Neural cell (in vitro differentiated cells): ENCODE measurements at regions not wholly inside any gene's neighbourhood (a gene's known extent, or its start where the extent isn't known, plus 50 kb on each side); places are given as distances from the start of the nearest gene placed in this dataset.
A peak's percentile ranks its signal among the peaks of the same experiment; 100 is the strongest.

Experiments
- H2AFZ ChIP-seq: fragments of 200-600, 300-800 bp; sonication (generic), shearing (Covaris generic); 2 replicates; pipeline ENCODE4 v1.6.0; 2014; ENCODE audit warnings: low read depth, mild to moderate bottlenecking, antibody characterized with exemption, low read length, moderate library complexity
- H3F3A ChIP-seq: fragments of 200-600 bp; shearing (Covaris generic); 2 replicates; pipeline ENCODE4 v1.6.1; 2016; ENCODE audit warnings: mild to moderate bottlenecking, moderate library complexity, mixed read lengths, antibody characterized with exemption, low read length; ENCODE audit not compliant: insufficient read depth, poor library complexity, severe bottlenecking
- H3K27ac ChIP-seq: fragments of 200-600, 300-800 bp; sonication (generic), shearing (Covaris generic); 2 replicates; pipeline ENCODE4 v1.5.1; 2014; ENCODE audit warnings: mild to moderate bottlenecking, low read length, moderate library complexity
- H3K27me3 ChIP-seq: fragments of 300-800, 200-600 bp; sonication (generic), shearing (Covaris generic); 2 replicates; pipeline ENCODE4 v1.6.0; 2014; ENCODE audit warnings: mild to moderate bottlenecking, low read depth, low read length, moderate library complexity; ENCODE audit not compliant: insufficient read depth
- H3K36me3 ChIP-seq: fragments of 300-800, 200-600 bp; sonication (generic), shearing (Covaris generic); 2 replicates; pipeline ENCODE4 v1.5.1; 2014; ENCODE audit warnings: mild to moderate bottlenecking, antibody characterized with exemption, low read length, moderate library complexity; ENCODE audit not compliant: insufficient read depth
- H3K4me2 ChIP-seq: fragments of 300-800, 200-600 bp; sonication (generic), shearing (Covaris generic); 2 replicates; pipeline ENCODE4 v1.6.0; 2014; ENCODE audit warnings: mild to moderate bottlenecking, low read length
- H3K4me3 ChIP-seq: fragments of 300-800, 200-600 bp; sonication (generic), shearing (Covaris generic); 2 replicates; pipeline ENCODE4 v1.5.1; 2014; ENCODE audit warnings: mild to moderate bottlenecking, low read length, moderate library complexity
- H3K79me2 ChIP-seq: fragments of 200-600 bp; shearing (Covaris generic); replicated peaks from 2 replicates; pipeline ENCODE4 v1.6.0; 2014; ENCODE audit warnings: mild to moderate bottlenecking, low read length, moderate library complexity; ENCODE audit not compliant: insufficient read depth
- H3K9ac ChIP-seq: fragments of 300-800, 200-600 bp; sonication (generic), shearing (Covaris generic); 2 replicates; pipeline ENCODE4 v1.6.1; 2016; ENCODE audit warnings: mild to moderate bottlenecking, low read length, mixed read lengths
- H3K9me2 ChIP-seq: fragments of 200-600 bp; shearing (Covaris generic); 2 replicates; pipeline ENCODE4 v1.6.1; 2016; ENCODE audit warnings: mild to moderate bottlenecking, low read length, mixed read lengths; ENCODE audit not compliant: insufficient read depth
- H3K9me3 ChIP-seq: fragments of 200-600, 300-800 bp; sonication (generic), shearing (Covaris generic); 2 replicates; pipeline ENCODE4 v1.6.1; 2016; ENCODE audit warnings: mild to moderate bottlenecking, mixed run types, low read length, moderate library complexity, mixed read lengths
- H4K20me1 ChIP-seq: fragments of 200-600 bp; shearing (Covaris generic); 2 replicates; pipeline ENCODE4 v1.6.1; 2016; ENCODE audit warnings: mild to moderate bottlenecking, mixed run types; ENCODE audit not compliant: insufficient read depth
- CTCF ChIP-seq: fragments of 450-650 bp; IDR thresholded peaks from 2 replicates; pipeline ENCODE4 v1.5.1; 2014; ENCODE audit warnings: antibody characterized with exemption, mild to moderate bottlenecking, moderate library complexity; ENCODE audit not compliant: poor library complexity, severe bottlenecking
- EP300 ChIP-seq: fragments of 450-650 bp; conservative IDR thresholded peaks from 2 replicates; pipeline ENCODE4 v1.6.1; 2014; ENCODE audit warnings: antibody characterized with exemption, mild to moderate bottlenecking, moderate library complexity; ENCODE audit not compliant: poor library complexity, severe bottlenecking
- EZH2 ChIP-seq: fragments of 200-600, 300-800 bp; shearing (Covaris generic), sonication (generic); IDR thresholded peaks from 2 replicates; pipeline ENCODE4 v1.6.1; 2014; ENCODE audit warnings: antibody characterized with exemption, low read length, borderline replicate concordance, mild to moderate bottlenecking; ENCODE audit not compliant: insufficient read depth, poor library complexity, severe bottlenecking
- MXI1 ChIP-seq: fragments of 450-650 bp; conservative IDR thresholded peaks from 2 replicates; pipeline ENCODE4 v1.6.1; 2014; ENCODE audit warnings: antibody characterized with exemption, mild to moderate bottlenecking; ENCODE audit not compliant: poor library complexity, severe bottlenecking
- POLR2AphosphoS5 ChIP-seq: IDR thresholded peaks from 2 replicates; pipeline ENCODE4 v1.6.1; 2012
- RAD21 ChIP-seq: fragments of 450-650 bp; conservative IDR thresholded peaks from 2 replicates; pipeline ENCODE4 v1.6.1; 2014; ENCODE audit warnings: antibody characterized with exemption, mild to moderate bottlenecking, moderate library complexity
- SMC3 ChIP-seq: fragments of 450-650 bp; conservative IDR thresholded peaks from 2 replicates; pipeline ENCODE4 v1.6.1; 2014; ENCODE audit warnings: antibody characterized with exemption, mild to moderate bottlenecking, moderate library complexity; ENCODE audit not compliant: poor library complexity
- TAF1 ChIP-seq: IDR thresholded peaks from 2 replicates; pipeline ENCODE4 v1.6.1; 2012; ENCODE audit warnings: low read depth
- TF ChIP-seq, protein P1 (sequence below): IDR thresholded peaks from 2 replicates; pipeline ENCODE4 v1.6.1; 2012; ENCODE audit warnings: borderline replicate concordance

GRCh38 chr13:31538067-31539042 lies 201.0 kb upstream of the RXFP2 start:
- no peaks in the 10 kb centered on the region for H3F3A ChIP-seq
- TF ChIP-seq EZH2 (no peak), RAD21 (no peak), POLR2AphosphoS5 (no peak), MXI1 (no peak), SMC3 (no peak), EP300 (no peak), TAF1 (no peak), CTCF (no peak)
- TF ChIP-seq, protein P1, sequence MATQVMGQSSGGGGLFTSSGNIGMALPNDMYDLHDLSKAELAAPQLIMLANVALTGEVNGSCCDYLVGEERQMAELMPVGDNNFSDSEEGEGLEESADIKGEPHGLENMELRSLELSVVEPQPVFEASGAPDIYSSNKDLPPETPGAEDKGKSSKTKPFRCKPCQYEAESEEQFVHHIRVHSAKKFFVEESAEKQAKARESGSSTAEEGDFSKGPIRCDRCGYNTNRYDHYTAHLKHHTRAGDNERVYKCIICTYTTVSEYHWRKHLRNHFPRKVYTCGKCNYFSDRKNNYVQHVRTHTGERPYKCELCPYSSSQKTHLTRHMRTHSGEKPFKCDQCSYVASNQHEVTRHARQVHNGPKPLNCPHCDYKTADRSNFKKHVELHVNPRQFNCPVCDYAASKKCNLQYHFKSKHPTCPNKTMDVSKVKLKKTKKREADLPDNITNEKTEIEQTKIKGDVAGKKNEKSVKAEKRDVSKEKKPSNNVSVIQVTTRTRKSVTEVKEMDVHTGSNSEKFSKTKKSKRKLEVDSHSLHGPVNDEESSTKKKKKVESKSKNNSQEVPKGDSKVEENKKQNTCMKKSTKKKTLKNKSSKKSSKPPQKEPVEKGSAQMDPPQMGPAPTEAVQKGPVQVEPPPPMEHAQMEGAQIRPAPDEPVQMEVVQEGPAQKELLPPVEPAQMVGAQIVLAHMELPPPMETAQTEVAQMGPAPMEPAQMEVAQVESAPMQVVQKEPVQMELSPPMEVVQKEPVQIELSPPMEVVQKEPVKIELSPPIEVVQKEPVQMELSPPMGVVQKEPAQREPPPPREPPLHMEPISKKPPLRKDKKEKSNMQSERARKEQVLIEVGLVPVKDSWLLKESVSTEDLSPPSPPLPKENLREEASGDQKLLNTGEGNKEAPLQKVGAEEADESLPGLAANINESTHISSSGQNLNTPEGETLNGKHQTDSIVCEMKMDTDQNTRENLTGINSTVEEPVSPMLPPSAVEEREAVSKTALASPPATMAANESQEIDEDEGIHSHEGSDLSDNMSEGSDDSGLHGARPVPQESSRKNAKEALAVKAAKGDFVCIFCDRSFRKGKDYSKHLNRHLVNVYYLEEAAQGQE = no peak
- H3K27me3 ChIP-seq = no peaks in the 10 kb centered on the region
- no peaks in the 10 kb centered on the region for H3K9me2 ChIP-seq
- H2AFZ ChIP-seq = no peak overlapping the region
- no peaks in the 10 kb centered on the region for H3K9me3 ChIP-seq
- no peak overlapping the region for H3K4me2 ChIP-seq
- H3K27ac ChIP-seq = no peak overlapping the region
- H3K79me2 ChIP-seq = no peaks in the 10 kb centered on the region
- no peak overlapping the region for H3K9ac ChIP-seq
- no peaks in the 10 kb centered on the region for H3K36me3 ChIP-seq
- H3K4me3 ChIP-seq = no peak overlapping the region
- H4K20me1 ChIP-seq = no peaks in the 10 kb centered on the region

- no peaks in the 10 kb centered on the region for H4K20me1 ChIP-seq
- no peaks in the 10 kb centered on the region for H3K9me2 ChIP-seq
- H3F3A ChIP-seq = no peaks in the 10 kb centered on the region
- no peaks in the 10 kb centered on the region for H3K27me3 ChIP-seq
- H3K36me3 ChIP-seq = no peaks in the 10 kb centered on the region
- no peak overlapping the region for H3K9ac ChIP-seq
- no peaks in the 10 kb centered on the region for H3K9me3 ChIP-seq
- no peaks in the 10 kb centered on the region for H3K79me2 ChIP-seq
- H2AFZ ChIP-seq = no peak overlapping the region
- H3K4me2 ChIP-seq = no peak overlapping the region
- no peak overlapping the region for H3K27ac ChIP-seq
- no peak for TF ChIP-seq EZH2
- no peak for TF ChIP-seq SMC3
- TF ChIP-seq TAF1 = no peak
- no peak for TF ChIP-seq POLR2AphosphoS5
- TF ChIP-seq, protein P1 = no peak
- no peak for TF ChIP-seq RAD21
- peak; percentile 58 for TF ChIP-seq EP300
- H3K4me3 ChIP-seq = no peak overlapping the region
Observed at GRCh38 chr13:31540281-31540680, 199.0 kb upstream of the RXFP2 start.
